ENCODE measurements at regions not wholly inside any gene's neighbourhood (a gene's known extent, or its start where the extent isn't known, plus 50 kb on each side); places are given as distances from the start of the nearest gene placed in this dataset.

DNA sequence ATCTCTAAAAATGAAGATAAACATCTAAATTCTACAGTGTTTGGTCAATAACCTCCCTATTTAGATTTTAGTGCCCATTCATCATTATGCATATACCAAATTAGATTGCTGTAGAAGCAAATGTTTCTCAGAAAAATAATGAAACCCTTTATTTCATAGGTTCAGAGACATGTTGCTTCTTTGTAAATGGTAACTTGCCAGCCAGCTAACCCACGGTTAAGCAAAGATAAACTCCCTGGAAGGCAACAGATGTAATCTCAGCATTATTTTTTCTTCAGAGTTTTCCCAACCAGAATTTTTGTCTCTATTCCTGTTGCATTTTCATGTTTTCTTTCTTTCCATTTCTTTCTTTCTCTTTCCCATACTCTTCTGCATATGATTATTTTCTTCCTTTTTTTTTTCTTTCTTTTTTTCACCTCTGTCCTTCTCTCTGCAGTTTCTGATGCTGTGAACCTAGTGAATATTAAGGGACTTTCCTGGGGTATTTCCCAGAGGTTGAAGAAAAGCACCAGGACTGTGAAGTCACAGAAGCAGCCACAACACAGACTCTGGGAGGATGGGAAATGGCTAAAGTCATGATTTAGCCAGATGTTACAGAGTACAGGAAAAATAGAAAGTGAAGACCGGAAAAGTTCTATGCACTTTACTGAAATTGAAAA is 50.0 kb upstream of the DSG1 start:
- Histone ChIP-seq H3K9me3 (no peaks in the 10 kb centered on the region), H3K27ac (ENCODE audit: low read depth in 2 of 2, low read length in 1 of 2) (no peak overlapping the region), H3K4me3 (ENCODE audit: low read depth in 2 of 2, low read length in 1 of 2) (no peak overlapping the region), H3K36me3 (replicated peaks in 1 of 2; ENCODE audit: control insufficient read depth in 1 of 2, insufficient read depth in 2 of 2, low read length in 1 of 2) (no peaks in the 10 kb centered on the region), H3K9ac (no peak overlapping the region), H2AFZ (ENCODE audit: low read depth) (no peak overlapping the region), H3K27me3 (ENCODE audit: insufficient read depth) (no peaks in the 10 kb centered on the region; the same call in 1 of the 2 replicates), H3K4me2 (no peak overlapping the region), H3K4me1 (ENCODE audit: control insufficient read depth in 1 of 2, insufficient read depth in 2 of 2, low read depth in 1 of 2, low read length in 1 of 2) (no peaks in the 10 kb centered on the region), H3F3A (replicated peaks; ENCODE audit: insufficient read depth) (no peaks in the 10 kb centered on the region), H3K79me2 (ENCODE audit: insufficient read depth) (no peaks in the 10 kb centered on the region), H3K9me2 (no peaks in the 10 kb centered on the region), H4K20me1 (ENCODE audit: insufficient read depth) (no peaks in the 10 kb centered on the region)
- 28% methylated on average over 2 of the region's 2 CpGs for WGBS (ENCODE audit: low lambda C conversion rate)
- no peak for TF ChIP-seq FOXJ3 (CRISPR knock-in tag; IDR thresholded peaks at IDR 0.05)
- no peak for TF ChIP-seq FOXM1 (IDR thresholded peaks at IDR 0.05; ENCODE audit: low read depth)
- TF ChIP-seq SIN3A (IDR thresholded peaks at IDR 0.05; ENCODE audit: borderline replicate concordance, low read depth, low read length) = no peak
- no peak for TF ChIP-seq POLR2AphosphoS5 (IDR thresholded peaks at IDR 0.05; ENCODE audit: low read depth, low read length)
- TF ChIP-seq, protein P1, sequence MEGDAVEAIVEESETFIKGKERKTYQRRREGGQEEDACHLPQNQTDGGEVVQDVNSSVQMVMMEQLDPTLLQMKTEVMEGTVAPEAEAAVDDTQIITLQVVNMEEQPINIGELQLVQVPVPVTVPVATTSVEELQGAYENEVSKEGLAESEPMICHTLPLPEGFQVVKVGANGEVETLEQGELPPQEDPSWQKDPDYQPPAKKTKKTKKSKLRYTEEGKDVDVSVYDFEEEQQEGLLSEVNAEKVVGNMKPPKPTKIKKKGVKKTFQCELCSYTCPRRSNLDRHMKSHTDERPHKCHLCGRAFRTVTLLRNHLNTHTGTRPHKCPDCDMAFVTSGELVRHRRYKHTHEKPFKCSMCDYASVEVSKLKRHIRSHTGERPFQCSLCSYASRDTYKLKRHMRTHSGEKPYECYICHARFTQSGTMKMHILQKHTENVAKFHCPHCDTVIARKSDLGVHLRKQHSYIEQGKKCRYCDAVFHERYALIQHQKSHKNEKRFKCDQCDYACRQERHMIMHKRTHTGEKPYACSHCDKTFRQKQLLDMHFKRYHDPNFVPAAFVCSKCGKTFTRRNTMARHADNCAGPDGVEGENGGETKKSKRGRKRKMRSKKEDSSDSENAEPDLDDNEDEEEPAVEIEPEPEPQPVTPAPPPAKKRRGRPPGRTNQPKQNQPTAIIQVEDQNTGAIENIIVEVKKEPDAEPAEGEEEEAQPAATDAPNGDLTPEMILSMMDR (IDR thresholded peaks at IDR 0.05) = no peak
- TF ChIP-seq FOSL2 (IDR thresholded peaks at IDR 0.05; ENCODE audit: borderline replicate concordance, low read depth) = no peak
- no peak for TF ChIP-seq RXRA (IDR thresholded peaks at IDR 0.05; ENCODE audit: borderline replicate concordance, low read depth)
- TF ChIP-seq ELF1 (IDR thresholded peaks at IDR 0.05) = no peak
- no peak for TF ChIP-seq CHD2 (IDR thresholded peaks at IDR 0.05; ENCODE audit: low read length, partially characterized antibody)
- no peak for TF ChIP-seq GABPA (IDR thresholded peaks at IDR 0.05; ENCODE audit: low read depth)
- TF ChIP-seq YY1 (IDR thresholded peaks at IDR 0.05; ENCODE audit: low read depth) = no peak
- no peak for TF ChIP-seq RCOR1 (IDR thresholded peaks at IDR 0.05; ENCODE audit: low read length)
- TF ChIP-seq MEF2A (IDR thresholded peaks at IDR 0.05; ENCODE audit: borderline replicate concordance, low read depth) = no peak
- no peak for TF ChIP-seq RFX5 (IDR thresholded peaks at IDR 0.05; ENCODE audit: low read length)
- no peak for TF ChIP-seq EP300 (IDR thresholded peaks at IDR 0.05; ENCODE audit: borderline replicate concordance in 1 of 2, low read depth in 1 of 2, low read length in 1 of 2)
- TF ChIP-seq, protein P2, sequence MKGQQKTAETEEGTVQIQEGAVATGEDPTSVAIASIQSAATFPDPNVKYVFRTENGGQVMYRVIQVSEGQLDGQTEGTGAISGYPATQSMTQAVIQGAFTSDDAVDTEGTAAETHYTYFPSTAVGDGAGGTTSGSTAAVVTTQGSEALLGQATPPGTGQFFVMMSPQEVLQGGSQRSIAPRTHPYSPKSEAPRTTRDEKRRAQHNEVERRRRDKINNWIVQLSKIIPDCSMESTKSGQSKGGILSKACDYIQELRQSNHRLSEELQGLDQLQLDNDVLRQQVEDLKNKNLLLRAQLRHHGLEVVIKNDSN (IDR thresholded peaks at IDR 0.05; ENCODE audit: borderline replicate concordance, low read depth) = no peak
- POLR2A ChIA-PET = no interaction called here
- DNase-seq = no peak
- CTCF ChIA-PET = no interaction called here
